AG04450 (cell line): ENCODE measurements at regions not wholly inside any gene's neighbourhood (a gene's known extent, or its start where the extent isn't known, plus 50 kb on each side); places are given as distances from the start of the nearest gene placed in this dataset.

Source experiments
- CTCF ChIA-PET: fragments of 300-600, 350-600 bp; formaldehyde crosslinking; extraction: SDS; loops from one replicate; lab custom pipeline; 2022; ENCODE audit warnings: antibody characterized with exemption, inconsistent platforms; lab: Charles Lee
- POLR2A ChIA-PET: fragments of 350-600 bp; formaldehyde crosslinking; extraction: SDS; loops from one replicate; lab custom pipeline; 2021; ENCODE audit warnings: antibody characterized with exemption, inconsistent platforms; lab: Yijun Ruan, JAX
- DNase-seq: peaks from one replicate; pipeline ENCODE4 v3.0.0-alpha.2; 2011; ENCODE audit warnings: low read depth, low spot score
- H3K27ac ChIP-seq: one replicate; pipeline ENCODE4 v1.5.1; 2012; ENCODE audit warnings: low read depth, low read length, control low read depth
- H3K27me3 ChIP-seq: one replicate; pipeline ENCODE4 v1.6.0; 2012; ENCODE audit warnings: low read length; ENCODE audit not compliant: control insufficient read depth, insufficient read depth
- H3K4me3 ChIP-seq: 2 replicates; pipeline ENCODE4 v1.5.1; 2011; ENCODE audit warnings: mild to moderate bottlenecking, low read depth, low read length, control low read depth
- H3K9me3 ChIP-seq: 2 replicates; pipeline ENCODE4 v1.5.1; 2012; ENCODE audit warnings: low read length; ENCODE audit not compliant: control insufficient read depth, insufficient read depth
- CTCF ChIP-seq: IDR thresholded peaks from 2 replicates; pipeline ENCODE4 v1.5.1; 2011; ENCODE audit warnings: low read depth, low read length, control low read depth, inconsistent platforms

DNA sequence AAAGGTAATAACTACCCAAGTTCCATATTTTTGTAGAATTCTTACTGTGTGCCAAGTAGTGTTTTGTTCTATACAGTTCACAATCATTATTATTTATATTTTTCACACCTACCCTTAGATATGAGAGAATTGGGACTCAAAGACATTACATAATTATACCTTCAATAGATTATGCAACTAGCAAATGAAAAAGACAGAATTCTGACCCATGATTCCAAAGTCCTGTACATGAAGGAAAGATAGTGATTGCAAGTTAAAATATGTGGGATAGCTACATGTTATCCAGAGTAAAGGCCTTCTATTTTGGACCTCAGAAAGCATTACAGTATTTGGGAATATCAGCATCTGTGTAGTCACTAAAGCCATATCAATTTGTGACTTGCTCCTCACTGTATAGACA is 581.0 kb downstream of the ELAVL2 start:
- Histone ChIP-seq H3K27ac (no peak overlapping the region), H3K9me3 (no peaks in the 10 kb centered on the region), H3K27me3 (no peaks in the 10 kb centered on the region), H3K4me3 (no peak overlapping the region)
- CTCF ChIA-PET = no interaction called here
- no peak for DNase-seq
- POLR2A ChIA-PET = no interaction called here
- TF ChIP-seq CTCF = no peak

- no peaks in the 10 kb centered on the region for H3K27me3 ChIP-seq
- H3K9me3 ChIP-seq = no peaks in the 10 kb centered on the region
- no peak for TF ChIP-seq CTCF
- ChIA-PET CTCF (no interaction called here), POLR2A (no interaction called here)
- H3K27ac ChIP-seq = no peak overlapping the region
- no peak for DNase-seq
- no peak overlapping the region for H3K4me3 ChIP-seq
Observed at GRCh38 chr9:23254404-23255184, 571.4 kb downstream of the ELAVL2 start.

- Histone ChIP-seq H3K27ac (no peak overlapping the region), H3K4me3 (no peak overlapping the region), H3K9me3 (no peaks in the 10 kb centered on the region), H3K27me3 (no peaks in the 10 kb centered on the region)
- no peak for TF ChIP-seq CTCF
- CTCF ChIA-PET = no interaction called here
- POLR2A ChIA-PET = no interaction called here
- no peak for DNase-seq
Observed at GRCh38 chr9:23255346-23255745, 570.7 kb downstream of the ELAVL2 start.

DNA sequence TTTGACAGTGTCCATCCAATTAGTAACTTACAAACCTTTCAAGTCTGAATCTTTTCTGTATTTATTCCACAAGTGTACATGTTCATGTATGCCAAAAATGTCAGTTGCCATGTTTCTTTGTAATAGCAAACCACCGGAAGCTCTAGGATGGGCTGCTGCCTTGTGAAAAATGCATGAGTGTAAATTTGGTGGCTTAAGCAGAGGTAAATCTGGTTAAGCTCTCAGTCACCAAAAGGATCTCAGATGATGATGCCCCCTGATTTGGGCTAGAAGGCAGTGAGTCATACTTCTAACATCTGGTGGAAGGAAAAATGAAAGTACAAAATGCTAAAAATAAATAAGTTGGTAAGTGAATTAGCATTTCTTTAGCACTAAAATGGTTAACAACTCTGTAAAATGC is 567.5 kb downstream of the ELAVL2 start:
- DNase-seq = no peak
- no peaks in the 10 kb centered on the region for H3K9me3 ChIP-seq
- POLR2A ChIA-PET = no interaction called here
- CTCF ChIA-PET = no interaction called here
- no peak overlapping the region for H3K4me3 ChIP-seq
- no peaks in the 10 kb centered on the region for H3K27me3 ChIP-seq
- TF ChIP-seq CTCF = no peak
- no peak overlapping the region for H3K27ac ChIP-seq

DNA sequence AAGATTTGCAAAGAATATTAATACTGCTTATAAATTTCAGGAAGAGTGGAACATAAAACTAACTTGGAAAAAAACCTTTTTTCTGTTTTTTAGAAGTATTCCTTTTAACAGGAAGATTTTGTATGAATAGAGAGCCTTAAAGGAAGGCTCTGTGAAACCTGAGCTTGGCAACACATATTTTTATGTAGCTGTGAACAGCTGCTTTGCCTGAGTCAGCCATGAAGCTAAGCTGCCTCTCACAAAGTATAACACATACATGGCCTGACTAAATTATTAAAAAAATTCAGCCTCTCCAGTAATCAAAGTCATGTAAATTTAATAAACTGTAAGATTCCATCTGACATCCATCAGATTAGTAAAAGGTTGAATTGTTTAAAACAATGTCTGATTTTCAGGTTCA is 547.5 kb downstream of the ELAVL2 start:
- TF ChIP-seq CTCF = no peak
- DNase-seq = no peak
- Histone ChIP-seq H3K4me3 (no peak overlapping the region), H3K27me3 (no peaks in the 10 kb centered on the region), H3K27ac (no peak overlapping the region), H3K9me3 (no peaks in the 10 kb centered on the region)
- ChIA-PET POLR2A (no interaction called here), CTCF (no interaction called here)
